IPS-NIHi11 (cell line): ENCODE measurements at regions not wholly inside any gene's neighbourhood (a gene's known extent, or its start where the extent isn't known, plus 50 kb on each side); places are given as distances from the start of the nearest gene placed in this dataset.
"Not testable (repeated sequence)": the region's sequence is repeated elsewhere in the genome, so short reads cannot be mapped to it uniquely, and the experiment has no call there.

Experiments
- DNase-seq: peaks from one replicate; pipeline ENCODE4 v3.0.0; 2012; ENCODE audit warnings: mixed read lengths, low spot score

DNA sequence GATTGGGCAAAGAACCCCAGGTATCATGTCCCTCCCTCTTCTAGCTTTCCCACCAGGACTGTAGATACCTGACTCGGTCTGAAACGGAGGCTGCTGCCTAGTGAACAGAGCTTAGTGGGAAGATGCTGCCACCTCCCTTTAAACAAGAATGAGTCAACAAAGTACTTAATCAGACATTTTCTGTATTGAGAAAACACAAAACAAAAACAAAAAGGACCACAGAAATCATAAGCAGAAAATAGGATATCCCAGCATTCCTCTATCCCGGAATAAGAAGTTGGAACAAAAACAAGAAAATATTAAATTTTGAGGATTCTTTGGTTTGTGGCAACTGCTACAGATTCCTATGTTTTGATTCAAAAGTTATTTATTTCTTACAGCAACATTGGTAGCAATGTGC, 51.7 kb upstream of the COL8A1 start:
- no peak for DNase-seq

DNA sequence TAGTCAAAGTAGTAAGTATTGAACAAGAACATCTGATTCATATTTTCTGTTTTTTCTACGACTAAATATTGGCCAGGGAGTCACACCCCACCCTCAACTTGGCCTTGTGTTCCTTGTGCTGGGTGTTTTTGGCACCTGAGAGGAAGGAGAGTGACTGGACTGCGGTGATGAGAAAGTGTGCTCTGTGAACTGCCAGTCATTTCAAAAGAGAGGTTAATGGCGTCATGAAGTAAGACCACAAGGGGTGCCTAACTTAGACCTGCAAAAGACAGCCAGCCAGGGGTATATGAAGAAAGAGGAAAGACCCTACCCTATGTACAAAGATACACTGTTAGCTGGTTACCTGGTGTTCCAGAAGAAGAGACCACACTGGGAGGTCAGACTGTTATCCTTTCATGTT, 58.4 kb upstream of the COL8A1 start:
- no peak for DNase-seq

DNA sequence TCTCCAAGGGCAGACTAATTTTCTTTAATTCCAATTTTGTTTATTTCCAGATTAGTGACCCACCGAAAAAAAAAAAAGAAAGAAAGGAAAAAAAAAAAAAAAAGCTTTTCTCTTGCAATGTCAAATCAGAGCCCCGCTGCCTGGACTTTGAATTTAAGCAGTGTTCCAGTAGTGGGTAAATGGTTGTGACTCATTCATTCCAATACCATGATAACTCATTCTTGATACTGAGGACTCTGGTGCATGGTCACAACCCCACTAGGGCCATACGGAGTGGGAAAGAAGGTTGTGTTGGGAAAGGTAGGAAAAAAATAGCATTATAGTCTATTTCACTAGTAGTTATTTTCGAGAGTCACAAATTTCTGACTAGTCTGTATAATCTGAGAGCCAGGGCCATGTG, 59.1 kb upstream of the COL8A1 start:
- DNase-seq = no peak

DNA sequence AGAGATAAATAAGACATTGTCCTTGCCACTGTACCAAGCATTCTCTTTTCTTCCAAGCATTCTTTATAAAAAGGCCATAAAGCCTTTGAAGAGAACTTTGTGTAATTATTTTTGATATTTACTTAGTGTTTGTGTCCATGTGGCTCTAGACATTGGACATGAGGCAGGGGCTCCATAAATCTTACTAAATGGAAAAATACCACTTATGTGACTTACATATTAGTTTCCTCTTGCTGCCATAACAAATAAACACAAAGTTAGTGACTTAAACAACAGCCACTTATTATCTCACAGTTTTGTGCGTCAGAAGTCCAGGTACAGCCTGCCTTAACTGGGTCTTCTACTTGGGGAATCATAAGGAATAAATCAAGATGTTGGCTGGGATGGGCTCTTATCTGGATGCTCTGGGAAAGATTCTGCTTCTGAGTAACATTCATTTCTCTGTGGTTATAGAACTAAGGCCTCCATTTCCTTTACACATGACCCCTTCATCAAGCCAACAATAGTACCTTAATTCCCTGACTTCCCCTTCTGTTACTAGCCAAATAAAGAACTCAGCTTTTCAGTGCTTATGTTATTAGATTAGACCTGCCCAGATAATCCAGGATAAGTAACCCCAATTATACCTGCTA, 59.9 kb upstream of the COL8A1 start:
- DNase-seq = no peak

DNA sequence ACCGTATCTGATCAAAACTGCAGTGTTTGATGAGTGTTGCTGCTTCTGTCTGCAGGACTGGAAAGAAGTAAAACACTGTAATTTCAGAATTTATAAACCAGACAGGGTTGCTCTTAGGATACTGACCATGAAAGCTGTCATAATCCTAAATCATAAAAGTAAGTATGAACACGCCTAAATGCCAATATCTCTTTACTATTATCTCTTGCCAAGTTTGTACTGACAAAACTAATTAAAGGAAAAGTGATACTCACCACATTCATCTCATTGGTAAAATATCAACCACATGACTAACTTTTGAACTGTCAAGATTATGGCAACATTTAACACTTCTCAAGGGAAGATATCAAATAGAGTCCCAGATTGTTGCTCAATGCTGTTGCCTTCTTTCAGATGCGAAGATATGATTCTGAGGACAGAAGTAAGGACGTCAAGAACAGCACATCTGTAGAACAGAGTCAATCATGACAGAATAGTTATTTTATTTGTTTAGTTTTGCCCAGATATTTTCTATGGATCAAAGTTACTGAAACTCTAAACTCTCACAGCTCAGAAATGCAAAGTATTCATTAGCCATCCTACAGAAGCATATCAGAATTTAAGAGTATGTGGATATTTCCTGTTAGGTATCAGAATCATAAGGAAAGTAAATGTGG, 61.4 kb upstream of the COL8A1 start:
- no peak for DNase-seq

GRCh38 chr3:99575683-99576082, 62.7 kb upstream of the COL8A1 start:
- no peak for DNase-seq

DNA sequence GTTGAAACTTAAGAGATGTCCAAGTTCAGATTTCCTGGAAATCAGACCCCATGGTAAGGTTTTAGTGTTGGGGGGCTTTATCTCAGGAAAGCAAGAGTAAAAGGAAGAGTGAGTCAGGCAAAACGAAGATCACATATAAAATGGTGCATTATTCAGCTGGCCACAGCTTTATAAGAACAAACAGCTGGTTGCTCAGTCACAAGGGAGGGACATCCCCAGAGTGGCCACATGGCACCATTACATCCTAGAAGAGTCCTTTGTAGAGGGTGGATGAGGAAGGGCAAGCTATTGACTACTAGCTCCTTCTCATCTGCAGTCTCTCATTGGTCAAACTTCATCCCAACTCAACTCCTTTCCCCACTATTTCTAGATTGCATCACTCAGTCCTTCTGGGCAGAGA, 68.3 kb upstream of the COL8A1 start:
- DNase-seq = no peak

GRCh38 chr3:99568663-99569335, 69.6 kb upstream of the COL8A1 start:
- DNase-seq = no peak

- DNase-seq = no peak
Observed at GRCh38 chr3:99565331-99565730, 73.1 kb upstream of the COL8A1 start.

GRCh38 chr3:99562990-99563607, 75.3 kb upstream of the COL8A1 start:
- no peak for DNase-seq

GRCh38 chr3:99562138-99562537, 76.3 kb upstream of the COL8A1 start:
- DNase-seq = peak; percentile 79

DNA sequence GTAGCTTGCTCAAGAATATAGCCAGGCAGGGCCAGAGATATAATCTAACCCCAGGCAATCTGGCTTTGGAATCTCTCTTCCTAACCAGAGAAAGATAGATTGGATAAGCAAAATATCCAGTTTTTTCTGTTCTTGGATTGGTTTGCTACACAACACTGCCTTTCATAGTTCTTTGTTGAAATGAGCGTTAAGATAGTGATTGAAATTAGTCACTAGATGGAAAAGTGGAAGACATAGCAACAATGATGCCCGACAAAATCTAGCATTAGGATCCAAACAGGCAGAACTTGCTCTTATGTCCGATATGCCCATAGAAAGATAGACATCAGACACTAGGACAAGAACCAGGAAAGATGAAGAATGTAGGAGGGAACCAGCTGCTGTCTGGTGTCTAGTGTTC, 77.3 kb upstream of the COL8A1 start:
- DNase-seq = no peak

DNA sequence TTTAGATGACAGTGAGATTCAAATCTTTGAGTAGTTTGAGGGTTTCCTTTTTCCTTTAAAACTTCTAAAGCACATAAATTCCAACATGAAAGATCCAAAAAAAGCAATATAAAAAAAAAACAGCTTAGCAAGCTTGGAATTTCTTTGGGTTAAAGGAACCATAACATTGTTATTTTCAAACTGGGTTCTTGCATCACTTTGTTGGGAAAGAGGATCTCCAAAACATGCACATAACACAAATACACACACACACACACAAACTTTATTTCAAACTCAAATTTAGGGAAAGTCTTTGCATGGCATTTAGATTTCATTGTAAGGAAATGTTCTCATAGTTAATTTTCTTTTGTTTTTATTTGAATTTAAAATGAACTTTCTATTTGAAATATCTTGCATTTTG, 79.2 kb upstream of the COL8A1 start:
- DNase-seq = no peak

DNA sequence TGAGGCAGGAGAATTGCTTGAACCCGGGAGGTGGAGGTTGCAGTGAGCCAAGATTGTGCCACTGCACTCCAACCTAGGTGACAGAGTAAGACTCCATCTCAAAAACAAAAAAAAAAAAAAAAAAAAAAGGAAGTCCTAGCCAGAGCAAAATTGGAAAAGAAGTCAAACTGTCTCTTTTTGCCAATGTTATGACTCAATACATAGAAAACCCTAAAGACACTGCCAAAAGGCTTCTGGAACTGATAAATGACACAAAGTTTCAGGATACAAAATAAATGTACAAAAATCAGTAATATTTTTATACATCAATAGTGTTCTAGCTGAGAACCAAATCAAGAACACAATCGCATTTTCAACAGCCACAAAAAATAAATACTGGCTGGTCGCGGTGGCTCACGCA, 82.5 kb upstream of the COL8A1 start:
- not testable (repeated sequence) for DNase-seq

- DNase-seq = no peak
Observed at GRCh38 chr3:99551520-99551919, 86.9 kb upstream of the COL8A1 start.

GRCh38 chr3:99549957-99550603, 88.3 kb upstream of the COL8A1 start:
- no peak for DNase-seq

DNA sequence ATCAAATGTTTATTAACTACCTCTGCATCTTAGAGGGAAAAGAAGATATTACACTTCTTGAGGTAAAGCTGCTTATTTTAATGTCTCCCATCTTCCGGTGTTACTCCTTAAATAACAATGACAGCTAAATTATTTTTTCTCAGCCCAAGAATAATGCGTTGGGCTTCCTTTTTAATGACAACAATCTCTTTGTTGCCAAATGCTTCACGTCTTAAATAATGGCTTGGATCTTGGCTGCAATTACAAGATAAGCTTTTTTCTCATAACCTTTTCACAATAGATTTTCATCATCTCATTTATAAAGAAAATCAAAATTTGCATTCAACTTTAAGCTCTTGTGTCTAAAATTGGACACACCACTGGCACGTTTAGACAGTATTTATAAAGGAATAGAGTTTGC, 89.2 kb upstream of the COL8A1 start:
- DNase-seq = no peak

- no peak for DNase-seq
Observed at GRCh38 chr3:99548674-99549073, 89.7 kb upstream of the COL8A1 start.

DNA sequence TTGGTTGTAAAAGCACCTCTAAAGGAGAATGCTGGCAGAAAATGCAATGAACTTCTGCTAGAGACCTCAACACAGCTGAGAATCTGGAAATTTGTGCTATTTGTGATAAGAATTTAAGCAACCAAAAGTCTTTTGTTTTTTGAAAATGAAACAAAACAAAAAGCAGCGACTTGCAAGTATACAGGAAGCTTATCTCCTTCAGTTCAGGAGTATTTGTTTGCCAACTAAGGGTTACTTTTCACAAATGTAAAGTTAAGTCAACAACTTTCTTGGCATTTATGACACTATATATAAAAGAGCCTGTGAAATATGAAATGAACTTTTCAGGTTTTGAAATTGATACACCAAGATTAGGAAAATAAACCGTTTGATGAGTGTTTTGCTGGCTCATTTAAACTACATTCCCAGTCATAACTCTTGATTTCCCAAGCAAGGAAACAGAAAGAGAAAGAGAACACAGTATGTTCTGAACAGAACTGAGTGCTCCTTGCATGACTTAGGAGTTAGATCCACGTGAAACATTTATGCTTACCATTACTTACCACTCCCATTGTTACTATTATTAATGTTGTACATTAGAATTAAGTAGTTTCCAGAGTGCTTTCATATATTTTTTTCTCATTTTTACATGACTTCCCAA, 92.3 kb upstream of the COL8A1 start:
- no peak for DNase-seq

GRCh38 chr3:99544786-99545281, 93.6 kb upstream of the COL8A1 start:
- no peak for DNase-seq

- no peak for DNase-seq
Observed at GRCh38 chr3:99543796-99544195, 94.6 kb upstream of the COL8A1 start.
